GM18526 (cell line): ENCODE measurements at regions not wholly inside any gene's neighbourhood (a gene's known extent, or its start where the extent isn't known, plus 50 kb on each side); places are given as distances from the start of the nearest gene placed in this dataset.

Source experiments
- POLR2A ChIP-seq: IDR thresholded peaks from 3 replicates; pipeline ENCODE4 v1.6.1; 2011; ENCODE audit not compliant: insufficient read length; ENCODE audit errors: extremely low read depth

GRCh38 chr13:44311011-44311780 is 62.4 kb upstream of the SERP2 start:
- TF ChIP-seq POLR2A, result no peak

- no peak for TF ChIP-seq POLR2A
Measured at GRCh38 chr13:44312131-44312530, 61.5 kb upstream of the SERP2 start.

- no peak for TF ChIP-seq POLR2A
Measured at GRCh38 chr13:44312834-44313551, 60.6 kb upstream of the SERP2 start.

- TF ChIP-seq POLR2A, result no peak
Measured at GRCh38 chr13:44313674-44314073, 60.0 kb upstream of the SERP2 start.

GRCh38 chr13:44317752-44318151 is 55.9 kb upstream of the SERP2 start:
- TF ChIP-seq POLR2A, result no peak

GRCh38 chr13:44318161-44318560 is 55.5 kb upstream of the SERP2 start:
- TF ChIP-seq POLR2A, result no peak

- no peak for TF ChIP-seq POLR2A
Measured at GRCh38 chr13:44320611-44321010, 53.0 kb upstream of the SERP2 start.

GRCh38 chr13:44321961-44322360 is 51.7 kb upstream of the SERP2 start:
- TF ChIP-seq POLR2A, result no peak

- TF ChIP-seq POLR2A, result no peak
Measured at GRCh38 chr13:44322928-44323327, 50.7 kb upstream of the SERP2 start.

GRCh38 chr13:44323754-44324153 is 49.9 kb upstream of the SERP2 start:
- TF ChIP-seq POLR2A, result no peak
